ENCODE measurements at regions not wholly inside any gene's neighbourhood (a gene's known extent, or its start where the extent isn't known, plus 50 kb on each side); places are given as distances from the start of the nearest gene placed in this dataset.

GRCh38 chr4:117434424-117434823 lies 349.0 kb upstream of the TRAM1L1 start:
- WGBS, 2 donors (ENCODE audit: extremely low coverage in 2 of 2, insufficient read length in 2 of 2, insufficient replicate concordance in 1 of 2): no CpG with 5 or more reads among the region's 1 CpG
- H3K4me2 ChIP-seq (ENCODE audit: insufficient read depth, low read length, poor library complexity, severe bottlenecking): no peak overlapping the region
- no peak overlapping the region for H3K18ac ChIP-seq (ENCODE audit: low read length)
- no peak overlapping the region for H2AK5ac ChIP-seq (ENCODE audit: low read depth, low read length)
- no peak overlapping the region for H4K91ac ChIP-seq (ENCODE audit: low read depth, low read length, poor library complexity)
- H3K9me3 ChIP-seq (replicated peaks in 1 of 2; ENCODE audit: control insufficient read depth in 2 of 2, insufficient read depth in 1 of 2, low read depth in 1 of 2, low read length in 2 of 2): peaks cover 0 to 3% of the 10 kb centered on the region in 2 donors
- H2AFZ ChIP-seq (ENCODE audit: low read length): no peak overlapping the region
- H3K4ac ChIP-seq (ENCODE audit: low read length): no peak overlapping the region
- H2BK15ac ChIP-seq (ENCODE audit: low read length): no peak overlapping the region
- no peak overlapping the region for H3K14ac ChIP-seq (ENCODE audit: low read length)
- no peak overlapping the region for H2BK5ac ChIP-seq (ENCODE audit: low read length)
- no peak overlapping the region for H3K4me3 ChIP-seq (ENCODE audit: low read length in 2 of 2)
- H4K8ac ChIP-seq (ENCODE audit: low read depth, low read length): no peak overlapping the region
- no peaks in the 10 kb centered on the region for H3K36me3 ChIP-seq (replicated peaks in 1 of 2; ENCODE audit: control insufficient read depth in 2 of 2, insufficient read depth in 2 of 2, low read length in 2 of 2)
- H3K27ac ChIP-seq (replicated peaks; ENCODE audit: low read length): no peak overlapping the region
- no peaks in the 10 kb centered on the region for H3K79me1 ChIP-seq (ENCODE audit: low read depth, low read length)
- H3K9ac ChIP-seq (ENCODE audit: low read depth, low read length, poor library complexity): no peak overlapping the region
- H2BK12ac ChIP-seq (ENCODE audit: low read length): no peak overlapping the region
- no peaks in the 10 kb centered on the region for H3K27me3 ChIP-seq (ENCODE audit: control insufficient read depth in 3 of 3, insufficient read depth in 3 of 3, low read depth in 1 of 3, low read length in 3 of 3)
- DNase-seq (ENCODE audit: low spot score): no peak
- no peaks in the 10 kb centered on the region for H3K4me1 ChIP-seq (ENCODE audit: control insufficient read depth in 2 of 2, insufficient read depth in 1 of 2, low read depth in 1 of 2, low read length in 2 of 2)
- H2BK120ac ChIP-seq (ENCODE audit: low read depth, low read length): no peak overlapping the region
- H3K23ac ChIP-seq (ENCODE audit: low read depth, low read length, poor library complexity): no peak overlapping the region

GRCh38 chr4:117447925-117448324 lies 362.5 kb upstream of the TRAM1L1 start:
- Histone ChIP-seq H3K36me3 (replicated peaks in 1 of 2; ENCODE audit: control insufficient read depth in 2 of 2, insufficient read depth in 2 of 2, low read length in 2 of 2) (no peaks in the 10 kb centered on the region), H2AK5ac (ENCODE audit: low read depth, low read length) (no peak overlapping the region), H3K4ac (ENCODE audit: low read length) (no peak overlapping the region), H3K79me1 (ENCODE audit: low read depth, low read length) (no peaks in the 10 kb centered on the region), H3K9ac (ENCODE audit: low read depth, low read length, poor library complexity) (no peak overlapping the region), H2BK5ac (ENCODE audit: low read length) (no peak overlapping the region), H3K23ac (ENCODE audit: low read depth, low read length, poor library complexity) (no peak overlapping the region), H4K8ac (ENCODE audit: low read depth, low read length) (no peak overlapping the region), H3K4me3 (ENCODE audit: low read length in 2 of 2) (no peak overlapping the region), H3K18ac (ENCODE audit: low read length) (no peak overlapping the region), H2AFZ (ENCODE audit: low read length) (peak overlapping the region; percentile 64), H4K91ac (ENCODE audit: low read depth, low read length, poor library complexity) (no peak overlapping the region), H3K27me3 (ENCODE audit: control insufficient read depth in 3 of 3, insufficient read depth in 3 of 3, low read depth in 1 of 3, low read length in 3 of 3) (no peaks in the 10 kb centered on the region), H3K14ac (ENCODE audit: low read length) (no peak overlapping the region), H3K9me3 (replicated peaks in 1 of 2; ENCODE audit: control insufficient read depth in 2 of 2, insufficient read depth in 1 of 2, low read depth in 1 of 2, low read length in 2 of 2) (no peaks in the 10 kb centered on the region), H2BK15ac (ENCODE audit: low read length) (no peak overlapping the region), H2BK120ac (ENCODE audit: low read depth, low read length) (no peak overlapping the region), H3K27ac (replicated peaks; ENCODE audit: low read length) (no peak overlapping the region), H3K4me2 (ENCODE audit: insufficient read depth, low read length, poor library complexity, severe bottlenecking) (no peak overlapping the region), H3K4me1 (ENCODE audit: control insufficient read depth in 2 of 2, insufficient read depth in 1 of 2, low read depth in 1 of 2, low read length in 2 of 2) (no peaks in the 10 kb centered on the region), H2BK12ac (ENCODE audit: low read length) (no peak overlapping the region)
- WGBS, 2 donors (ENCODE audit: extremely low coverage in 2 of 2, insufficient read length in 2 of 2, insufficient replicate concordance in 1 of 2): no CpG with 5 or more reads among the region's 2 CpGs
- DNase-seq (ENCODE audit: low spot score): no peak

- no peak for DNase-seq (ENCODE audit: low spot score)
- no peaks in the 10 kb centered on the region for H3K27me3 ChIP-seq (ENCODE audit: control insufficient read depth in 3 of 3, insufficient read depth in 3 of 3, low read depth in 1 of 3, low read length in 3 of 3)
- H3K4ac ChIP-seq (ENCODE audit: low read length): no peak overlapping the region
- H3K23ac ChIP-seq (ENCODE audit: low read depth, low read length, poor library complexity): no peak overlapping the region
- no peak overlapping the region for H3K18ac ChIP-seq (ENCODE audit: low read length)
- H3K79me1 ChIP-seq (ENCODE audit: low read depth, low read length): no peaks in the 10 kb centered on the region
- H3K27ac ChIP-seq (replicated peaks; ENCODE audit: low read length): no peak overlapping the region
- no peaks in the 10 kb centered on the region for H3K4me1 ChIP-seq (ENCODE audit: control insufficient read depth in 2 of 2, insufficient read depth in 1 of 2, low read depth in 1 of 2, low read length in 2 of 2)
- no peak overlapping the region for H3K4me3 ChIP-seq (ENCODE audit: low read length in 2 of 2)
- H2BK120ac ChIP-seq (ENCODE audit: low read depth, low read length): no peak overlapping the region
- no peak overlapping the region for H2AFZ ChIP-seq (ENCODE audit: low read length)
- H2BK5ac ChIP-seq (ENCODE audit: low read length): no peak overlapping the region
- H2AK5ac ChIP-seq (ENCODE audit: low read depth, low read length): no peak overlapping the region
- no peak overlapping the region for H3K9ac ChIP-seq (ENCODE audit: low read depth, low read length, poor library complexity)
- WGBS, 2 donors (ENCODE audit: extremely low coverage in 2 of 2, insufficient read length in 2 of 2, insufficient replicate concordance in 1 of 2): no CpG with 5 or more reads among the region's 1 CpG
- H2BK12ac ChIP-seq (ENCODE audit: low read length): no peak overlapping the region
- H3K9me3 ChIP-seq (replicated peaks in 1 of 2; ENCODE audit: control insufficient read depth in 2 of 2, insufficient read depth in 1 of 2, low read depth in 1 of 2, low read length in 2 of 2): no peaks in the 10 kb centered on the region
- no peak overlapping the region for H3K4me2 ChIP-seq (ENCODE audit: insufficient read depth, low read length, poor library complexity, severe bottlenecking)
- H3K36me3 ChIP-seq (replicated peaks in 1 of 2; ENCODE audit: control insufficient read depth in 2 of 2, insufficient read depth in 2 of 2, low read length in 2 of 2): no peaks in the 10 kb centered on the region
- no peak overlapping the region for H3K14ac ChIP-seq (ENCODE audit: low read length)
- no peak overlapping the region for H4K8ac ChIP-seq (ENCODE audit: low read depth, low read length)
- H4K91ac ChIP-seq (ENCODE audit: low read depth, low read length, poor library complexity): no peak overlapping the region
- H2BK15ac ChIP-seq (ENCODE audit: low read length): no peak overlapping the region
These were observed 369.7 kb upstream of the TRAM1L1 start for GRCh38 chr4:117455088-117455487.

GRCh38 chr4:117466388-117466787 lies 381.0 kb upstream of the TRAM1L1 start:
- Histone ChIP-seq H3K4me2 (ENCODE audit: insufficient read depth, low read length, poor library complexity, severe bottlenecking) (no peak overlapping the region), H2AFZ (ENCODE audit: low read length) (no peak overlapping the region), H3K27me3 (ENCODE audit: control insufficient read depth in 3 of 3, insufficient read depth in 3 of 3, low read depth in 1 of 3, low read length in 3 of 3) (no peaks in the 10 kb centered on the region), H3K27ac (replicated peaks; ENCODE audit: low read length) (no peak overlapping the region), H3K4ac (ENCODE audit: low read length) (no peak overlapping the region), H2BK15ac (ENCODE audit: low read length) (no peak overlapping the region), H3K9ac (ENCODE audit: low read depth, low read length, poor library complexity) (no peak overlapping the region), H4K8ac (ENCODE audit: low read depth, low read length) (no peak overlapping the region), H3K4me3 (ENCODE audit: low read length in 2 of 2) (no peak overlapping the region), H3K9me3 (replicated peaks in 1 of 2; ENCODE audit: control insufficient read depth in 2 of 2, insufficient read depth in 1 of 2, low read depth in 1 of 2, low read length in 2 of 2) (no peaks in the 10 kb centered on the region), H3K14ac (ENCODE audit: low read length) (no peak overlapping the region), H3K23ac (ENCODE audit: low read depth, low read length, poor library complexity) (no peak overlapping the region), H2AK5ac (ENCODE audit: low read depth, low read length) (no peak overlapping the region), H3K18ac (ENCODE audit: low read length) (no peak overlapping the region), H2BK12ac (ENCODE audit: low read length) (no peak overlapping the region), H3K36me3 (replicated peaks in 1 of 2; ENCODE audit: control insufficient read depth in 2 of 2, insufficient read depth in 2 of 2, low read length in 2 of 2) (no peaks in the 10 kb centered on the region), H3K4me1 (ENCODE audit: control insufficient read depth in 2 of 2, insufficient read depth in 1 of 2, low read depth in 1 of 2, low read length in 2 of 2) (no peaks in the 10 kb centered on the region), H4K91ac (ENCODE audit: low read depth, low read length, poor library complexity) (no peak overlapping the region), H2BK120ac (ENCODE audit: low read depth, low read length) (no peak overlapping the region), H3K79me1 (ENCODE audit: low read depth, low read length) (no peaks in the 10 kb centered on the region), H2BK5ac (ENCODE audit: low read length) (no peak overlapping the region)
- DNase-seq (ENCODE audit: low spot score): no peak
- WGBS, 2 donors (ENCODE audit: extremely low coverage in 2 of 2, insufficient read length in 2 of 2, insufficient replicate concordance in 1 of 2): no CpG with 5 or more reads among the region's 5 CpGs

Data from neuronal stem cell (in vitro differentiated cells).